Fibroblast of pulmonary artery (primary cell): ENCODE measurements at regions not wholly inside any gene's neighbourhood (a gene's known extent, or its start where the extent isn't known, plus 50 kb on each side); places are given as distances from the start of the nearest gene placed in this dataset.

ENCODE experiments used
- DNase-seq: peaks from one replicate; pipeline ENCODE4 v3.0.0-alpha.2; 2010; ENCODE audit warnings: low read depth
- H3K4me3 ChIP-seq: replicated peaks from 2 replicates; pipeline ENCODE4 v1.5.1; 2011; ENCODE audit warnings: low read depth, mild to moderate bottlenecking, control low read depth, low read length, moderate library complexity
- TF ChIP-seq, protein P1 (sequence below): IDR thresholded peaks from 2 replicates; pipeline ENCODE4 v1.5.1; 2011; ENCODE audit warnings: mild to moderate bottlenecking, control low read depth, low read length, inconsistent platforms; ENCODE audit errors: missing control alignments

DNA sequence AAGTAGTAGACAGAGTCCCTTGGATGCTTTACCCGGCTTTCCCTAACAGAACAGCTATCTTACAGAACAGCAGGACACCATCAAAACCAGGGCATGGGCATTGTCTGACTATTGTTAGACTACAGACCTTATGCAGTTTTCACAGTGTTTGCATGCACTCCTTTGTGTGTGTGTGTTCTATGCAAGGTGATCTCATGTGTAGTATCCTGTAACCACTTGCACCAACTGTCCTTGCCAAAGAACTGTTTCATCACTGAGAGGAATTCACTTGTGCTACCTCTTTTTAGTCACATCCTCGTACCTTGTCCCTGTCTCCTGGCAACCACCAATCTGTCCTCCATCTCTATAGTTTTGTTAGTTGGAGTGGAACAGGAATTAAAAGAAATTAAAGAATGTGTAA is 183.6 kb upstream of the PZP start:
- DNase-seq, result no peak
- H3K4me3 ChIP-seq, result no peak overlapping the region
- TF ChIP-seq, protein P1, sequence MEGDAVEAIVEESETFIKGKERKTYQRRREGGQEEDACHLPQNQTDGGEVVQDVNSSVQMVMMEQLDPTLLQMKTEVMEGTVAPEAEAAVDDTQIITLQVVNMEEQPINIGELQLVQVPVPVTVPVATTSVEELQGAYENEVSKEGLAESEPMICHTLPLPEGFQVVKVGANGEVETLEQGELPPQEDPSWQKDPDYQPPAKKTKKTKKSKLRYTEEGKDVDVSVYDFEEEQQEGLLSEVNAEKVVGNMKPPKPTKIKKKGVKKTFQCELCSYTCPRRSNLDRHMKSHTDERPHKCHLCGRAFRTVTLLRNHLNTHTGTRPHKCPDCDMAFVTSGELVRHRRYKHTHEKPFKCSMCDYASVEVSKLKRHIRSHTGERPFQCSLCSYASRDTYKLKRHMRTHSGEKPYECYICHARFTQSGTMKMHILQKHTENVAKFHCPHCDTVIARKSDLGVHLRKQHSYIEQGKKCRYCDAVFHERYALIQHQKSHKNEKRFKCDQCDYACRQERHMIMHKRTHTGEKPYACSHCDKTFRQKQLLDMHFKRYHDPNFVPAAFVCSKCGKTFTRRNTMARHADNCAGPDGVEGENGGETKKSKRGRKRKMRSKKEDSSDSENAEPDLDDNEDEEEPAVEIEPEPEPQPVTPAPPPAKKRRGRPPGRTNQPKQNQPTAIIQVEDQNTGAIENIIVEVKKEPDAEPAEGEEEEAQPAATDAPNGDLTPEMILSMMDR, result no peak

DNA sequence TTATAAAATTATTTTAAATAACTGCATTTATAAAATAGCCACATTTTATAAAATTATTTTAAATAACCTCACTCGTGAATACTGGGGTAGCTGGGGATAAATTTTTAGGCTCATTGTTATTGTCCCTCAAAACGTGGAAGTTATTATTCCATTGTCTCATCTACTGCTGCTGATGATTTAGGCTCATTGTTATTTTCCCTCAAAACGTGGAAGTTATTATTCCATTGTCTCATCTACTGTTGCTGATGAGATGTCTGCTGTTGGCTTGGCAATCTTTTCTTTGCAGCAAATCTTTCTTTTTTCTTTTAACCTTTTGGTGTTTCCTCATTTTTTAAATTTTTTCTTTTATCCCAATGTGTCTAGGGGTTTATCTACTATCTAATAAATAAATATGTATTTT is 182.6 kb upstream of the PZP start:
- no peak for DNase-seq
- TF ChIP-seq, protein P1, result no peak
- no peak overlapping the region for H3K4me3 ChIP-seq

DNA sequence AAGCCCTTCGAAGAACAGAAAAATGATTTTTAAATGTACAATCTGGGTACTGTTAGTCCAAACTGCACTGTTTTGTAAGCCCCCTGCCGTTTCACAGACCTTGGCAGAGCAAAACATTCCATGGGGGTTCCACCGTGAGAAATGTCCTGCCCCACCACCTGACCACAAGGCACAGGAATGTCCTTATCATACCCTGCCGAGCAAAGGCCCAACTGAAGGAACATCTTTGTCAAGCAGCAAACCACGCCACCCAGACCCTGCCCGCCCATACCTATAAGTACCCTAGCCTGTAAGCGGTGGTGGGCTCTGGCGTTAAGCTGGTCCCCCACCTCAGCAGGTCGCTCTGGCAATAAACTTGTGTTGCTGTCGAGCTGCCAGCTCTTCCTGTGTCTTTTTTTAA is 181.6 kb upstream of the PZP start:
- DNase-seq, result no peak
- TF ChIP-seq, protein P1, result no peak
- H3K4me3 ChIP-seq, result no peak overlapping the region

DNA sequence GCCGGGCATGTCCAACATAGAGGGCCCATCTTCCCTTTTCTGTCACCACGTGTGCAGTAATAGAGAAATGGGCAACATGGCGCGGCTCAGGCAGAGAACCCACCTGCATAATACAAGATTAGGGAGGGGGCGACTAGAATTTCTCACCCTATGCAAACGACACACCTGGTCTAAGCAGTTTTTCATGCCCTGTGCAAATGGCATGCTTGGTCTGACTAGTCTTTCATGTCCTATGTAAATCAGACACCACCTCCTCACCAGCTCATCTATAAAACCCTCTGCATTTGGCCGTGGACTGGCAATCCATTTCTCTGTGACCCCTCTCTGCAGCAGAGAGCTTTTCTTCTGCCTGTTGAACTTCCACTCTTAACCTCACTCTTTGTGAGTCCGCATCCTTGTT is 180.2 kb upstream of the PZP start:
- no peak overlapping the region for H3K4me3 ChIP-seq
- DNase-seq, result no peak
- TF ChIP-seq, protein P1, result no peak

DNA sequence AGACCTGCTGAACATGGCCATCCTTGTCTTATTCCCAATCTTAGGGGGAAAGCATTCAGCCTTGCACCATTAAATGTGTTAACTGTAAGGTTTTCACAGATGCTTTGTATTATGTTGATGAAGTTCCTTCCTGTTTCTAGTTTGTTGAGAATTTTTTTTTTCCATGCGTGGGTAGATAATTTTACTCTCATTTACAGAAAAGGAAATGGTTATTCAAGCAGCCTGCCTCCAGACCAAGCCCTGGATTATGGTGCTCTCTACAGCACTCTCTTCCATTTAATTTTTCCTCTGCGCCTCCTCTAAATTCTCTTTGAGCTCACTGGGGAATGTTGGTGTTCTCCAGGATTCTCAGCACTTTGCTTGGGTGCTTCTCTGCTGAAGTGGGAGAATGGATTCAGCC is 179.3 kb upstream of the PZP start:
- DNase-seq, result no peak
- TF ChIP-seq, protein P1, result no peak
- no peak overlapping the region for H3K4me3 ChIP-seq

DNA sequence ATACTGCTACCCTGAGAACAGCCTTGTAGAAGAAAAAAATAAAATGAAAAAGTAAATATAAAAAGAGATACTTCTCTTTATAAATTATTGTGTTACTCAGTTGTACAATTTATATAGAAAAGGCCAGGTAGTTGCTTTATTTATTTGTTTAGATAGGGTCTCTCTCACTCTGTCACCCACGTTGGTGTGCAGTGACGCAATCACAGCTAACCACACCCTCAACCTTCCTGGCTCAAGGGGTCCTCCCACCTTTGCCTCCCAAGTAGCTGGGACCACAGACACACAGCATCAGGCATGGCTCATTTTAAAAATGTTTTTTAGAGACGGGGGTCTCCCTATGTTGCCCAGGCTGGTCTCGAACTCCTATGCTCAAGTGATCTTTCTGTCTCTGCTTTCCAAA is 175.4 kb upstream of the PZP start:
- TF ChIP-seq, protein P1, result no peak

GRCh38 chr12:9381619-9382018 is 173.4 kb upstream of the PZP start:
- DNase-seq, result no peak
- no peak overlapping the region for H3K4me3 ChIP-seq
- TF ChIP-seq, protein P1, result no peak

More for the DNA sequence above, 175.4 kb upstream of the PZP start:
- no peak overlapping the region for H3K4me3 ChIP-seq
- no peak for DNase-seq
